ENCODE measurements at regions not wholly inside any gene's neighbourhood (a gene's known extent, or its start where the extent isn't known, plus 50 kb on each side); places are given as distances from the start of the nearest gene placed in this dataset.

- no peak for DNase-seq (ENCODE audit: low spot score)
Observed at GRCh38 chr5:148950471-148950863, 112.4 kb downstream of the SH3TC2 start.

DNA sequence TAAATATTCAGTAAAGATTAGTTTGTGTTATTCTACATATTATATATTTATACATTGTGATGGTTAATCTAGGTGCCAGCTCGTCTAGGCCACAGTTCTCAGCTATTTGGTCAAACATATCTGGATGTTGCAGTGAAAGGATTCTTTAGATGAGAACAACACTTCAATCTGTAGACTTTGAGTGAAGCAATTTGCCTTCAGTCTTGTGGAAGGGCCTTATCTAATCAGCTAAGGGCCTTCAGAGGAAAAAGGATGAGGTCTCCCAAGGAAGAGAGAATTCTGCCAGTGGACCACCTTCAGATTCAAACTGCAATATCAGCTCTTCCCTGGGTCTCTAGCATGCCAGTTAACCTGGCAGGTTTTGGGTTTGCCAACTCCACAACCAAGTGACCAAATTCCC lies 112.0 kb downstream of the SH3TC2 start:
- no peak for DNase-seq (ENCODE audit: low spot score)

DNA sequence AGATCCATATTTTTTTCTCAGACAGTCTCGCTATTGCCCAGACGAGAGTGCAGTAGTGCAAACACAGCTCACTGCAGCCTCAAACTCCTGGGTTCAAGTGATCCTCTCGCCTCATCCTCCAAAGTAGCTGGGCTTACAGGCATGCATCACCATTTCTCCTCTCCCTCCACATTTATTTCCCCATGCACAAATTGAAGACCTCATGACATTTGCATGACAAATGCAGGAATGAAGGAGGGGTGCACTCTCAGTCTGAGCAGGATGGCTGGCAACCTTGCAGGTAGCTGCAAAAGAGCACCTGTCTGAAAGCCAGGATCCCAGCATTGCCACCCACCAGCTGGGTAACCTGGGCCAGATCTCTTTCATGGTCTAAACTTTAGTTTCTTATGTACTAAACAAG lies 111.2 kb downstream of the SH3TC2 start:
- no peak for DNase-seq (ENCODE audit: low spot score)

DNA sequence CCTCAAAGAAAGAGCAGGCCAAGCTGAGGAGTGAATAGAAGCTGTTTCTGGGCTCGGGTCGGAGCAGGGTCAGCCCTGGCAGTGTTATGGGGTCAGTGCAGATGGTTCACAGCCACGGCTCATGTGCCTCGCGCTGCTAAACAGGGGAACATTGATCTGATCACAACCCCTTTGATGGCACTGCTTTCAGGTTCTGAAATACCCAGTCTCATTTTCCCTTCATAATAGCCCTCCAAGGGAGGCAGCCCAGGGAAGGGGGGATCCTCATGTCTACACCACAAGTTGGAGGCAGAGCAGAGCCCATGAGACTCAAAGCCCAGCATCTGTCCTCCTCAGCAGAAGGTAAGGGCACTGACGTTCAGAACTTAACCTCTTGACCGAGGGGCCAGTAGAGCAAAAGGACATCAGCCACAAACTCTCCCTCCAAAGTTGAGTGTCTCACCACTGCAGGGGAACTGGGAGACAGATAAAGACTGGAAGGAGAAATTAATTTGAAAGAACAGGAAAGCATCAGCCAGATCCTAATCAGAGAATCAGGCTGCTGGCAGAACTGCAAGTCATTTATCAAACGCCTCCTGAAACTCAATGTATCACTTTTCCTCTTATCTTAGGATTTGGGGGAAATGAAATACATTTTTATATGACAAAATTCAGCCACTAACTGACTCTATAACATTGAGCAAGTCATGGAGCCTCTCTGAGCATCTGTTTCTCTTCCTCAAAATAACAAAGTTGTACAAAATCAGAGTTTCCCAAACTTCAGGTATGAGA lies 110.6 kb downstream of the SH3TC2 start:
- no peak for DNase-seq (ENCODE audit: low spot score)

- no peak for DNase-seq (ENCODE audit: low spot score)
Observed at GRCh38 chr5:148953711-148954110, 109.2 kb downstream of the SH3TC2 start.
